ENCODE measurements at regions not wholly inside any gene's neighbourhood (a gene's known extent, or its start where the extent isn't known, plus 50 kb on each side); places are given as distances from the start of the nearest gene placed in this dataset.

- Histone ChIP-seq H3K27me3 (ENCODE audit: insufficient read depth, poor library complexity, severe bottlenecking) (no peaks in the 10 kb centered on the region), H3K4me3 (replicated peaks; ENCODE audit: insufficient read depth, low read length) (no peak overlapping the region), H3K27ac (replicated peaks) (no peak overlapping the region)
- TF ChIP-seq GABPA (IDR thresholded peaks at IDR 0.05; ENCODE audit: low read depth): no peak
- TF ChIP-seq, protein P1, sequence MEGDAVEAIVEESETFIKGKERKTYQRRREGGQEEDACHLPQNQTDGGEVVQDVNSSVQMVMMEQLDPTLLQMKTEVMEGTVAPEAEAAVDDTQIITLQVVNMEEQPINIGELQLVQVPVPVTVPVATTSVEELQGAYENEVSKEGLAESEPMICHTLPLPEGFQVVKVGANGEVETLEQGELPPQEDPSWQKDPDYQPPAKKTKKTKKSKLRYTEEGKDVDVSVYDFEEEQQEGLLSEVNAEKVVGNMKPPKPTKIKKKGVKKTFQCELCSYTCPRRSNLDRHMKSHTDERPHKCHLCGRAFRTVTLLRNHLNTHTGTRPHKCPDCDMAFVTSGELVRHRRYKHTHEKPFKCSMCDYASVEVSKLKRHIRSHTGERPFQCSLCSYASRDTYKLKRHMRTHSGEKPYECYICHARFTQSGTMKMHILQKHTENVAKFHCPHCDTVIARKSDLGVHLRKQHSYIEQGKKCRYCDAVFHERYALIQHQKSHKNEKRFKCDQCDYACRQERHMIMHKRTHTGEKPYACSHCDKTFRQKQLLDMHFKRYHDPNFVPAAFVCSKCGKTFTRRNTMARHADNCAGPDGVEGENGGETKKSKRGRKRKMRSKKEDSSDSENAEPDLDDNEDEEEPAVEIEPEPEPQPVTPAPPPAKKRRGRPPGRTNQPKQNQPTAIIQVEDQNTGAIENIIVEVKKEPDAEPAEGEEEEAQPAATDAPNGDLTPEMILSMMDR (IDR thresholded peaks at IDR 0.05; ENCODE audit: insufficient read depth, low read length): no peak
- TF ChIP-seq POLR2AphosphoS5 (IDR thresholded peaks at IDR 0.05; ENCODE audit: low read depth): no peak
- TF ChIP-seq SPI1 (IDR thresholded peaks at IDR 0.05; ENCODE audit: borderline replicate concordance, low read depth): no peak
- TF ChIP-seq, protein P2, sequence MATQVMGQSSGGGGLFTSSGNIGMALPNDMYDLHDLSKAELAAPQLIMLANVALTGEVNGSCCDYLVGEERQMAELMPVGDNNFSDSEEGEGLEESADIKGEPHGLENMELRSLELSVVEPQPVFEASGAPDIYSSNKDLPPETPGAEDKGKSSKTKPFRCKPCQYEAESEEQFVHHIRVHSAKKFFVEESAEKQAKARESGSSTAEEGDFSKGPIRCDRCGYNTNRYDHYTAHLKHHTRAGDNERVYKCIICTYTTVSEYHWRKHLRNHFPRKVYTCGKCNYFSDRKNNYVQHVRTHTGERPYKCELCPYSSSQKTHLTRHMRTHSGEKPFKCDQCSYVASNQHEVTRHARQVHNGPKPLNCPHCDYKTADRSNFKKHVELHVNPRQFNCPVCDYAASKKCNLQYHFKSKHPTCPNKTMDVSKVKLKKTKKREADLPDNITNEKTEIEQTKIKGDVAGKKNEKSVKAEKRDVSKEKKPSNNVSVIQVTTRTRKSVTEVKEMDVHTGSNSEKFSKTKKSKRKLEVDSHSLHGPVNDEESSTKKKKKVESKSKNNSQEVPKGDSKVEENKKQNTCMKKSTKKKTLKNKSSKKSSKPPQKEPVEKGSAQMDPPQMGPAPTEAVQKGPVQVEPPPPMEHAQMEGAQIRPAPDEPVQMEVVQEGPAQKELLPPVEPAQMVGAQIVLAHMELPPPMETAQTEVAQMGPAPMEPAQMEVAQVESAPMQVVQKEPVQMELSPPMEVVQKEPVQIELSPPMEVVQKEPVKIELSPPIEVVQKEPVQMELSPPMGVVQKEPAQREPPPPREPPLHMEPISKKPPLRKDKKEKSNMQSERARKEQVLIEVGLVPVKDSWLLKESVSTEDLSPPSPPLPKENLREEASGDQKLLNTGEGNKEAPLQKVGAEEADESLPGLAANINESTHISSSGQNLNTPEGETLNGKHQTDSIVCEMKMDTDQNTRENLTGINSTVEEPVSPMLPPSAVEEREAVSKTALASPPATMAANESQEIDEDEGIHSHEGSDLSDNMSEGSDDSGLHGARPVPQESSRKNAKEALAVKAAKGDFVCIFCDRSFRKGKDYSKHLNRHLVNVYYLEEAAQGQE (IDR thresholded peaks at IDR 0.05; ENCODE audit: insufficient replicate concordance, low read depth): no peak
- no peak for DNase-seq (ENCODE audit: low read depth in 1 of 2, low spot score in 1 of 2)
Observed at GRCh38 chrX:6910218-6910617, 237.3 kb upstream of the STS start.

- no peaks in the 10 kb centered on the region for H3K27me3 ChIP-seq (ENCODE audit: insufficient read depth, poor library complexity, severe bottlenecking)
- TF ChIP-seq POLR2AphosphoS5 (IDR thresholded peaks at IDR 0.05; ENCODE audit: low read depth): no peak
- TF ChIP-seq, protein P1 (IDR thresholded peaks at IDR 0.05; ENCODE audit: insufficient read depth, low read length): no peak
- no peak for TF ChIP-seq GABPA (IDR thresholded peaks at IDR 0.05; ENCODE audit: low read depth)
- TF ChIP-seq SPI1 (IDR thresholded peaks at IDR 0.05; ENCODE audit: borderline replicate concordance, low read depth): no peak
- TF ChIP-seq, protein P2 (IDR thresholded peaks at IDR 0.05; ENCODE audit: insufficient replicate concordance, low read depth): no peak
Observed at GRCh38 chrX:6909396-6909795, 238.1 kb upstream of the STS start.

DNA sequence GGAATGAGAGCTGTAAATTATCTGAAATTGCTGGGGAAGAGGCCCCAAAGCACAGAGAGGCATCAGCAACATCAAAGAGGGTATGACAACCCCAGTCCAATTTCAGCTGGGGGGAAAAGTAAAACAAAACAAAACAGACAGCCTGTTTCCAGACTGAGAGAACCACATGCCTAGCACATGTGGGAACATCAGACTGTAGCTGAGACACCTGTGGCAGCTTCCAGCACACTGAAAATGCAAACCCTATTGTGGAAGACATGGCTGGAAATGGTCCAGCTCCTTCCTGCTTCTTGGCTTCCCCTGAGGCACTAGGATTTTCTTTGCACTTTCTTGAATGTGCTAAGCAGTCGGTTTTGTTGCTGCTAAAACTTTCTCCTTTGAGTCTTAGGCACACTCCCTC lies 240.9 kb upstream of the STS start:
- TF ChIP-seq, protein P1 (IDR thresholded peaks at IDR 0.05; ENCODE audit: insufficient read depth, low read length): no peak
- TF ChIP-seq, protein P2 (IDR thresholded peaks at IDR 0.05; ENCODE audit: insufficient replicate concordance, low read depth): no peak
- no peak for TF ChIP-seq GABPA (IDR thresholded peaks at IDR 0.05; ENCODE audit: low read depth)
- no peak for TF ChIP-seq SPI1 (IDR thresholded peaks at IDR 0.05; ENCODE audit: borderline replicate concordance, low read depth)
- no peaks in the 10 kb centered on the region for H3K27me3 ChIP-seq (ENCODE audit: insufficient read depth, poor library complexity, severe bottlenecking)
- no peak overlapping the region for H3K27ac ChIP-seq (replicated peaks)
- DNase-seq (ENCODE audit: low read depth in 1 of 2, low spot score in 1 of 2): no peak
- H3K4me3 ChIP-seq (replicated peaks; ENCODE audit: insufficient read depth, low read length): no peak overlapping the region

More at GRCh38 chrX:6909396-6909795, 238.1 kb upstream of the STS start:
- Histone ChIP-seq H3K27ac (replicated peaks) (no peak overlapping the region), H3K4me3 (replicated peaks; ENCODE audit: insufficient read depth, low read length) (no peak overlapping the region)
- DNase-seq (ENCODE audit: low read depth in 1 of 2, low spot score in 1 of 2): no peak
